ENCODE measurements at regions not wholly inside any gene's neighbourhood (a gene's known extent, or its start where the extent isn't known, plus 50 kb on each side); places are given as distances from the start of the nearest gene placed in this dataset.

GRCh38 chr9:712643-713042 is 128.9 kb upstream of the DMRT1 start:
- Histone ChIP-seq H3K9me3 (no peaks in the 10 kb centered on the region), H3K9ac (no peak overlapping the region), H3K79me2 (ENCODE audit: insufficient read depth) (peaks cover 23% of the 10 kb centered on the region), H3K4me1 (ENCODE audit: control insufficient read depth in 1 of 2, insufficient read depth in 2 of 2, low read depth in 1 of 2, low read length in 1 of 2) (peaks cover 0 to 23% of the 10 kb centered on the region in 2 experiments; a peak in 1 of 4 replicates), H3K36me3 (replicated peaks in 1 of 2; ENCODE audit: control insufficient read depth in 1 of 2, insufficient read depth in 2 of 2, low read length in 1 of 2) (peaks cover 3 to 9% of the 10 kb centered on the region in 2 experiments), H3K27me3 (ENCODE audit: insufficient read depth) (no peaks in the 10 kb centered on the region), H3K4me2 (peak overlapping the region; percentile 65), H3K27ac (ENCODE audit: low read depth in 2 of 2, low read length in 1 of 2) (no peak overlapping the region), H2AFZ (ENCODE audit: low read depth) (no peak overlapping the region), H3K4me3 (ENCODE audit: low read depth in 2 of 2, low read length in 1 of 2) (no peak overlapping the region), H3F3A (replicated peaks; ENCODE audit: insufficient read depth) (peaks cover 11% of the 10 kb centered on the region), H4K20me1 (ENCODE audit: insufficient read depth) (no peaks in the 10 kb centered on the region), H3K9me2 (no peaks in the 10 kb centered on the region)
- no peak for TF ChIP-seq ELF1 (IDR thresholded peaks at IDR 0.05)
- TF ChIP-seq TEAD4 (IDR thresholded peaks at IDR 0.05; ENCODE audit: borderline replicate concordance, insufficient read depth) = no peak
- no peak for TF ChIP-seq EP300 (IDR thresholded peaks at IDR 0.05; ENCODE audit: borderline replicate concordance in 1 of 2, low read depth in 1 of 2, low read length in 1 of 2)
- TF ChIP-seq GABPA (IDR thresholded peaks at IDR 0.05; ENCODE audit: low read depth) = no peak
- TF ChIP-seq REST (IDR thresholded peaks at IDR 0.05; ENCODE audit: low read depth, low read length) = no peak
- TF ChIP-seq POLR2AphosphoS5 (IDR thresholded peaks at IDR 0.05; ENCODE audit: low read depth, low read length) = no peak
- TF ChIP-seq CTCF (IDR thresholded peaks at IDR 0.05) = no peak
- no peak for TF ChIP-seq JUND (IDR thresholded peaks at IDR 0.05)
- TF ChIP-seq RAD21 (IDR thresholded peaks at IDR 0.05; ENCODE audit: low read length) = no peak
- TF ChIP-seq ZBTB33 (IDR thresholded peaks at IDR 0.05; ENCODE audit: borderline replicate concordance, low read depth) = no peak
- 8% methylated on average over 9 of the region's 16 CpGs for WGBS (ENCODE audit: low lambda C conversion rate)
- ChIA-PET CTCF (no interaction called here), POLR2A (no interaction called here)
- no peak for DNase-seq

DNA sequence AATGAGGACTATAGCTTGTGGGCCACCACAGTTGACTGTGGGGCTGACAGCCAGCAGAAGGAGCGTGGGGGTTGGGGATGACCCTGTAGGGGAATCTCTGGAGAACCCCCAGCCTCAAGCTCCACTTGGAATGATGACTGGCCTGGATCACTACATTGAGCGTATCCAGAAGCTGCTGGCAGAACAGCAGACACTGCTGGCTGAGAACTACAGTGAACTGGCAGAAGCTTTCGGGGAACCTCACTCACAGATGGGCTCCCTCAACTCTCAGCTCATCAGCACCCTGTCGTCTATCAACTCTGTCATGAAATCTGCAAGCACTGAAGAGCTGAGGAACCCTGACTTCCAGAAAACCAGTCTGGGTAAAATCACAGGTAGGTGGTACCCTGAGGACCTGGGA is 128.4 kb upstream of the DMRT1 start:
- no peaks in the 10 kb centered on the region for H3K9me3 ChIP-seq
- peaks cover 11% of the 10 kb centered on the region for H3F3A ChIP-seq (replicated peaks; ENCODE audit: insufficient read depth)
- no peak for TF ChIP-seq ZBTB33 (IDR thresholded peaks at IDR 0.05; ENCODE audit: borderline replicate concordance, low read depth)
- no peak for TF ChIP-seq GATA2 (CRISPR knock-in tag; IDR thresholded peaks at IDR 0.05)
- no peak for TF ChIP-seq FOXM1 (IDR thresholded peaks at IDR 0.05; ENCODE audit: low read depth)
- TF ChIP-seq GABPA (IDR thresholded peaks at IDR 0.05; ENCODE audit: low read depth) = no peak
- TF ChIP-seq RXRA (IDR thresholded peaks at IDR 0.05; ENCODE audit: borderline replicate concordance, low read depth) = no peak
- no peak for TF ChIP-seq MXI1 (IDR thresholded peaks at IDR 0.05; ENCODE audit: low read depth, low read length)
- TF ChIP-seq JUND (IDR thresholded peaks at IDR 0.05) = no peak
- no peak for TF ChIP-seq ELF1 (IDR thresholded peaks at IDR 0.05)
- H3K9ac ChIP-seq = no peak overlapping the region
- 38% methylated on average over 1 of the region's 4 CpGs for WGBS (ENCODE audit: low lambda C conversion rate)
- POLR2A ChIA-PET = no interaction called here
- H3K4me1 ChIP-seq (ENCODE audit: control insufficient read depth in 1 of 2, insufficient read depth in 2 of 2, low read depth in 1 of 2, low read length in 1 of 2) = peaks cover 0 to 27% of the 10 kb centered on the region in 2 experiments; a peak in 2 of 4 replicates
- no peaks in the 10 kb centered on the region for H4K20me1 ChIP-seq (ENCODE audit: insufficient read depth)
- no peak overlapping the region for H3K4me3 ChIP-seq (ENCODE audit: low read depth in 2 of 2, low read length in 1 of 2)
- no peaks in the 10 kb centered on the region for H3K9me2 ChIP-seq
- peaks cover 3 to 9% of the 10 kb centered on the region in 2 experiments for H3K36me3 ChIP-seq (replicated peaks in 1 of 2; ENCODE audit: control insufficient read depth in 1 of 2, insufficient read depth in 2 of 2, low read length in 1 of 2)
- CTCF ChIA-PET = no interaction called here
- DNase-seq = no peak
- no peak overlapping the region for H3K27ac ChIP-seq (ENCODE audit: low read depth in 2 of 2, low read length in 1 of 2)
- no peak overlapping the region for H2AFZ ChIP-seq (ENCODE audit: low read depth)
- no peak overlapping the region for H3K4me2 ChIP-seq
- H3K27me3 ChIP-seq (ENCODE audit: insufficient read depth) = no peaks in the 10 kb centered on the region
- peaks cover 27% of the 10 kb centered on the region for H3K79me2 ChIP-seq (ENCODE audit: insufficient read depth)

Data from SK-N-SH (cell line).